H9 (cell line): ENCODE measurements at regions not wholly inside any gene's neighbourhood (a gene's known extent, or its start where the extent isn't known, plus 50 kb on each side); places are given as distances from the start of the nearest gene placed in this dataset.

ENCODE experiments used
- DNase-seq: peaks from one replicate; pipeline ENCODE4 v3.0.0-alpha.2; 2017
- H2AFZ ChIP-seq: one replicate; pipeline ENCODE4 v1.6.1; 2013; ENCODE audit warnings: mild to moderate bottlenecking, low read length, control low read depth, moderate library complexity
- H2AK5ac ChIP-seq: 2 replicates; pipeline ENCODE4 v1.6.1; 2013; ENCODE audit warnings: low read length, control low read depth, mixed read lengths; ENCODE audit not compliant: insufficient read length
- H2BK120ac ChIP-seq: one replicate; pipeline ENCODE4 v1.6.1; 2013; ENCODE audit warnings: low read depth, mild to moderate bottlenecking, low read length, control low read depth, inconsistent platforms; ENCODE audit not compliant: poor library complexity, severe bottlenecking
- H2BK12ac ChIP-seq: 2 replicates; pipeline ENCODE4 v1.6.1; 2013; ENCODE audit warnings: low read length, control low read depth, mixed read lengths, low read depth; ENCODE audit not compliant: insufficient read length
- H2BK15ac ChIP-seq: 2 replicates; pipeline ENCODE4 v1.6.1; 2013; ENCODE audit warnings: low read depth, low read length, control low read depth
- H2BK20ac ChIP-seq: one replicate; pipeline ENCODE4 v1.6.1; 2013; ENCODE audit warnings: low read depth, mild to moderate bottlenecking, low read length, control low read depth, inconsistent platforms; ENCODE audit not compliant: poor library complexity, severe bottlenecking
- H2BK5ac ChIP-seq: 2 replicates; pipeline ENCODE4 v1.6.1; 2013; ENCODE audit warnings: low read length, control low read depth, mixed read lengths; ENCODE audit not compliant: insufficient read length
- H3K14ac ChIP-seq: 2 replicates; pipeline ENCODE4 v1.6.1; 2013; ENCODE audit warnings: low read length, control low read depth; ENCODE audit not compliant: insufficient read depth
- H3K18ac ChIP-seq: 2 replicates; pipeline ENCODE4 v1.6.1; 2013; ENCODE audit warnings: low read depth, mild to moderate bottlenecking, mixed read lengths, low read length, control low read depth; ENCODE audit not compliant: insufficient read length
- H3K23ac ChIP-seq: 2 replicates; pipeline ENCODE4 v1.6.1; 2013; ENCODE audit warnings: low read length, control low read depth, mixed read lengths, low read depth; ENCODE audit not compliant: insufficient read length
- H3K23me2 ChIP-seq: 2 replicates; pipeline ENCODE4 v1.6.1; 2013; ENCODE audit warnings: low read depth, mild to moderate bottlenecking, mixed read lengths, low read length, control low read depth; ENCODE audit not compliant: insufficient read length, poor library complexity, severe bottlenecking
- H3K27ac ChIP-seq: 2 replicates; pipeline ENCODE4 v1.5.1; 2013; ENCODE audit warnings: low read length, control low read depth, mixed read lengths, low read depth; ENCODE audit not compliant: insufficient read length
- H3K27me3 ChIP-seq: 2 replicates; pipeline ENCODE4 v1.6.1; 2013; ENCODE audit warnings: low read length, control low read depth, inconsistent platforms; ENCODE audit not compliant: insufficient read depth
- H3K4ac ChIP-seq: 2 replicates; pipeline ENCODE4 v1.6.1; 2013; ENCODE audit warnings: low read depth, mild to moderate bottlenecking, control low read depth, inconsistent platforms, low read length, moderate library complexity
- H3K4me1 ChIP-seq: 2 replicates; pipeline ENCODE4 v1.6.1; 2013; ENCODE audit warnings: low read length, control low read depth, inconsistent platforms; ENCODE audit not compliant: insufficient read depth
- H3K4me2 ChIP-seq: 2 replicates; pipeline ENCODE4 v1.6.1; 2013; ENCODE audit warnings: low read length, control low read depth, mixed read lengths; ENCODE audit not compliant: insufficient read length, insufficient read depth
- H3K56ac ChIP-seq: 2 replicates; pipeline ENCODE4 v1.6.1; 2013; ENCODE audit warnings: low read depth, mild to moderate bottlenecking, mixed read lengths, low read length, control low read depth; ENCODE audit not compliant: insufficient read length
- H3K79me1 ChIP-seq: 2 replicates; pipeline ENCODE4 v1.6.1; 2013; ENCODE audit warnings: low read depth, mild to moderate bottlenecking, moderate library complexity, low read length, control low read depth, inconsistent platforms; ENCODE audit not compliant: insufficient read depth, poor library complexity, severe bottlenecking
- H3K79me2 ChIP-seq: 2 replicates; pipeline ENCODE4 v1.6.1; 2013; ENCODE audit warnings: low read length, control low read depth, inconsistent platforms; ENCODE audit not compliant: insufficient read depth
- H3K9ac ChIP-seq: 2 replicates; pipeline ENCODE4 v1.6.1; 2013; ENCODE audit warnings: low read length, control low read depth, mixed read lengths; ENCODE audit not compliant: insufficient read length; ENCODE audit errors: extremely low read depth
- H3K9me3 ChIP-seq: one replicate; pipeline ENCODE4 v1.6.1; 2013; ENCODE audit warnings: low read depth, low read length, inconsistent platforms; ENCODE audit not compliant: control insufficient read depth
- H3T11ph ChIP-seq: one replicate; pipeline ENCODE4 v1.6.1; 2013; ENCODE audit warnings: mild to moderate bottlenecking, low read length, control low read depth, inconsistent platforms
- H4K20me1 ChIP-seq: one replicate; pipeline ENCODE4 v1.6.1; 2013; ENCODE audit not compliant: control insufficient read depth, insufficient read length, insufficient read depth
- H4K5ac ChIP-seq: 2 replicates; pipeline ENCODE4 v1.6.1; 2013; ENCODE audit warnings: low read depth, mild to moderate bottlenecking, mixed read lengths, low read length, control low read depth; ENCODE audit not compliant: insufficient read length
- H4K8ac ChIP-seq: replicated peaks from 2 replicates; pipeline ENCODE4 v1.6.1; 2013; ENCODE audit warnings: low read length, control low read depth, mixed read lengths, low read depth; ENCODE audit not compliant: insufficient read length
- H4K91ac ChIP-seq: 2 replicates; pipeline ENCODE4 v1.6.1; 2013; ENCODE audit warnings: low read depth, mild to moderate bottlenecking, moderate library complexity, mixed read lengths, low read length, control low read depth; ENCODE audit not compliant: insufficient read length
- H3K27ac Mint-ChIP-seq, 3 experiments: 2 replicates in 2 of 3; 3 replicates in 1 of 3; pipeline ENCODE4 v1.8.0; 2020 to 2021; ENCODE audit warnings: mixed read lengths in 3 of 3, mild to moderate bottlenecking in 1 of 3, moderate library complexity in 1 of 3
- H3K27me3 Mint-ChIP-seq: 2 replicates; pipeline ENCODE4 v1.8.0; 2021; ENCODE audit warnings: low read depth, mild to moderate bottlenecking, moderate library complexity, mixed read lengths
- H3K36me3 Mint-ChIP-seq, 3 experiments: 2 replicates in 2 of 3; 3 replicates in 1 of 3; pipeline ENCODE4 v1.8.0; 2020 to 2021; ENCODE audit warnings: low read depth in 3 of 3, mixed read lengths in 3 of 3; ENCODE audit not compliant: insufficient read depth in 1 of 3
- H3K4me1 Mint-ChIP-seq, 2 experiments: 2 replicates each; pipeline ENCODE4 v1.8.0; 2020; ENCODE audit warnings: mixed read lengths in 2 of 2
- H3K4me3 Mint-ChIP-seq, 2 experiments: 2 replicates in 1 of 2; 3 replicates in 1 of 2; pipeline ENCODE4 v1.8.0; 2020 to 2021; ENCODE audit warnings: mild to moderate bottlenecking in 2 of 2, mixed read lengths in 2 of 2, moderate library complexity in 1 of 2
- H3K9me3 Mint-ChIP-seq, 2 experiments: 2 replicates in 1 of 2; 3 replicates in 1 of 2; pipeline ENCODE4 v1.8.0; 2020; ENCODE audit warnings: mild to moderate bottlenecking in 2 of 2, mixed read lengths in 2 of 2, moderate library complexity in 1 of 2
- WGBS: extraction: QIAGEN DNeasy Blood & Tissue Kit; methylation state at CpG from one replicate; pipeline ENCODE4 v1.1.7; 2013; ENCODE audit warnings: missing lambda C conversion rate, low lambda C conversion rate, mixed read lengths; ENCODE audit not compliant: insufficient read length; ENCODE audit errors: extremely low coverage; 5-methylcytosine and 5-hydroxymethylcytosine counted together
- TF ChIP-seq, protein P1 (sequence below): fragments of 200-600 bp; sonication (generic); conservative IDR thresholded peaks from 3 replicates; pipeline ENCODE4 v1.8.0; 2021; ENCODE audit warnings: antibody characterized with exemption, mild to moderate bottlenecking

DNA sequence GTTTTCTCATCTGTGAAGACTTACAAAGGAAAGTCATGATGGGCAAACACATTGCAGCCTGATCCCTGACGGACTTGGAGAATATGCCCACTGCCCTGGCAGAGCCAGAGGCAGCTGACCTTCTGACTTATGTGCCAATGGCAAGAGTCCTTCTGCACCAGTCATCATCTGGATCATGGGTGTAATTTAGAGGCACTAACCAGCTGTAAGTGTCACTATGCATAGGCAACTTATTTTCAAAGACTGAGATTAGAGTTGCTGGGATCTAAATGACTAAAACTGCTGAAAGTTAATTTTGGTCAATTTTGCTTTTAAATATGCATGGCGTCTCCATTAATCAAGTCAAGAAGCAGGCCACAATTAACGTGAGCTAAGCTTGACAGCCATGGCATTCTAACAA lies 261.2 kb downstream of the BCL11A start:
- Histone ChIP-seq H3K4me1 (peaks cover 4% of the 10 kb centered on the region; the same call in 1 of the 2 replicates), H3K27me3 (no peaks in the 10 kb centered on the region), H4K5ac (no peak overlapping the region), H4K8ac (no peak overlapping the region), H3K4me2 (no peak overlapping the region), H3K79me1 (no peaks in the 10 kb centered on the region), H2BK15ac (no peak overlapping the region), H4K91ac (no peak overlapping the region), H3K18ac (no peak overlapping the region), H2AK5ac (no peak overlapping the region), H2BK120ac (no peak overlapping the region), H2BK12ac (no peak overlapping the region), H4K20me1 (no peaks in the 10 kb centered on the region), H2BK5ac (no peak overlapping the region), H3K79me2 (no peaks in the 10 kb centered on the region), H3K23ac (no peak overlapping the region), H2BK20ac (no peak overlapping the region), H3K56ac (no peak overlapping the region), H3K4ac (no peak overlapping the region), H3K9ac (no peak overlapping the region), H3K14ac (no peak overlapping the region), H3K27ac (no peak overlapping the region), H3K9me3 (no peaks in the 10 kb centered on the region), H3K23me2 (no peaks in the 10 kb centered on the region), H3T11ph (no peak overlapping the region), H2AFZ (no peak overlapping the region)
- Mint-ChIP-seq H3K27ac (no peak overlapping the region), H3K36me3 (peaks cover 0 to 4% (median 2%) of the 10 kb centered on the region in 3 experiments; a peak in 3 of 7 replicates), H3K9me3 (peaks cover 4% of the 10 kb centered on the region in 2 experiments; a peak in 4 of 5 replicates), H3K4me3 (no peak overlapping the region), H3K4me1 (peaks cover 20 to 34% of the 10 kb centered on the region in 2 experiments), H3K27me3 (peaks cover 9% of the 10 kb centered on the region)
- WGBS, result no CpG with 5 or more reads among the region's 3 CpGs
- DNase-seq, result no peak
- TF ChIP-seq, protein P1, sequence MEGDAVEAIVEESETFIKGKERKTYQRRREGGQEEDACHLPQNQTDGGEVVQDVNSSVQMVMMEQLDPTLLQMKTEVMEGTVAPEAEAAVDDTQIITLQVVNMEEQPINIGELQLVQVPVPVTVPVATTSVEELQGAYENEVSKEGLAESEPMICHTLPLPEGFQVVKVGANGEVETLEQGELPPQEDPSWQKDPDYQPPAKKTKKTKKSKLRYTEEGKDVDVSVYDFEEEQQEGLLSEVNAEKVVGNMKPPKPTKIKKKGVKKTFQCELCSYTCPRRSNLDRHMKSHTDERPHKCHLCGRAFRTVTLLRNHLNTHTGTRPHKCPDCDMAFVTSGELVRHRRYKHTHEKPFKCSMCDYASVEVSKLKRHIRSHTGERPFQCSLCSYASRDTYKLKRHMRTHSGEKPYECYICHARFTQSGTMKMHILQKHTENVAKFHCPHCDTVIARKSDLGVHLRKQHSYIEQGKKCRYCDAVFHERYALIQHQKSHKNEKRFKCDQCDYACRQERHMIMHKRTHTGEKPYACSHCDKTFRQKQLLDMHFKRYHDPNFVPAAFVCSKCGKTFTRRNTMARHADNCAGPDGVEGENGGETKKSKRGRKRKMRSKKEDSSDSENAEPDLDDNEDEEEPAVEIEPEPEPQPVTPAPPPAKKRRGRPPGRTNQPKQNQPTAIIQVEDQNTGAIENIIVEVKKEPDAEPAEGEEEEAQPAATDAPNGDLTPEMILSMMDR, result no peak
